Activated CD8-positive, alpha-beta T cell treated with anti-CD3 and anti-CD28 coated beads for 36 hours (primary cell): ENCODE measurements at regions not wholly inside any gene's neighbourhood (a gene's known extent, or its start where the extent isn't known, plus 50 kb on each side); places are given as distances from the start of the nearest gene placed in this dataset.
"Not testable (repeated sequence)": the region's sequence is repeated elsewhere in the genome, so short reads cannot be mapped to it uniquely, and the experiment has no call there.

Experiments
- ATAC-seq: fragments of 200-7000 bp; cut with Tn5 transposase; one replicate; pipeline ENCODE4 v1.10.0; 2021; ENCODE audit warnings: mild to moderate bottlenecking, moderate library complexity
- CTCF ChIA-PET: fragments of 350-600 bp; sonication (Branson Sonifier 250); formaldehyde crosslinking; loops from one replicate; lab custom pipeline; 2021; ENCODE audit warnings: antibody characterized with exemption; lab: Charles Lee
- POLR2A ChIA-PET: fragments of 350-600 bp; sonication (Branson Sonifier 250); formaldehyde crosslinking; loops from one replicate; lab custom pipeline; 2021; ENCODE audit warnings: antibody characterized with exemption; lab: Charles Lee
- DNase-seq: peaks from one replicate; pipeline ENCODE4 v3.0.0-alpha.2; 2020
- H3K27ac Mint-ChIP-seq: one replicate; pipeline ENCODE4 v1.8.0; 2021; ENCODE audit warnings: mild to moderate bottlenecking, mixed read lengths
- H3K27me3 Mint-ChIP-seq: one replicate; pipeline ENCODE4 v1.8.0; 2021; ENCODE audit warnings: mixed read lengths
- H3K36me3 Mint-ChIP-seq: one replicate; pipeline ENCODE4 v1.8.0; 2021; ENCODE audit warnings: low read depth, mixed read lengths
- H3K4me1 Mint-ChIP-seq: one replicate; pipeline ENCODE4 v1.8.0; 2021; ENCODE audit warnings: low read depth, mixed read lengths
- H3K4me3 Mint-ChIP-seq: one replicate; pipeline ENCODE4 v1.8.0; 2021; ENCODE audit warnings: mild to moderate bottlenecking, moderate library complexity, mixed read lengths
- H3K9me3 Mint-ChIP-seq: one replicate; pipeline ENCODE4 v1.8.0; 2021; ENCODE audit warnings: mixed read lengths
- intact Hi-C: fragments of 100-400 bp; cut with micrococcal nuclease; formaldehyde crosslinking; loops from one replicate; pipeline ENCODE4 v1.10.0; 2022
- TF ChIP-seq, protein P1 (sequence below): fragments of 200-600 bp; IDR thresholded peaks from one replicate; pipeline ENCODE4 v1.8.0; 2022; ENCODE audit warnings: antibody characterized with exemption, mild to moderate bottlenecking

DNA sequence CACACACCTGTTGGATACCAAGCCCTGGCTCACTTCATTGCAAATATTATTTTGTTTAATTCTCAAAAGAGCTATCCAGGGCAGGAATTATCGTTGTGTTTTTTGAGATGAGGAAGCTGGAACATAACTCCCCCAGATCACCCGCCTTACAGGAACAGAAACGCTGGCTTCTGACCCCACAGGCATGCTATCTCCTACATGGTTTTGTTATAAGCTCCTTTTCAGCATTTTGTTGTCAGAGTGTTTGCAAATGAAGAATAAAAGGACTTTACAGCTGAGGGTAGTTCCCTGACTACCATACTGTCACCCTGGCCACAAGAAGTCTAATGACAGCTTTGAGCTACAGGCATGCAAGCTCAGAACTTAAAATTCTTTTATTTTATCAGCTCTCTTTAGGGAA lies 62.0 kb upstream of the MRPS9 start:
- Mint-ChIP-seq H3K4me1 (peaks cover 6% of the 10 kb centered on the region), H3K9me3 (no peaks in the 10 kb centered on the region), H3K27me3 (no peaks in the 10 kb centered on the region), H3K4me3 (no peak overlapping the region), H3K27ac (no peak overlapping the region), H3K36me3 (no peaks in the 10 kb centered on the region)
- intact Hi-C loops = no loop called here
- CTCF ChIA-PET = interaction anchor here (1.0 to 1.7 kb wide), 3 partner anchors 8 to 262 kb away, joined by 3 to 7 read pairs (median 4); no protein-coding TSS in a partner anchor
- POLR2A ChIA-PET = no interaction called here
- TF ChIP-seq, protein P1, sequence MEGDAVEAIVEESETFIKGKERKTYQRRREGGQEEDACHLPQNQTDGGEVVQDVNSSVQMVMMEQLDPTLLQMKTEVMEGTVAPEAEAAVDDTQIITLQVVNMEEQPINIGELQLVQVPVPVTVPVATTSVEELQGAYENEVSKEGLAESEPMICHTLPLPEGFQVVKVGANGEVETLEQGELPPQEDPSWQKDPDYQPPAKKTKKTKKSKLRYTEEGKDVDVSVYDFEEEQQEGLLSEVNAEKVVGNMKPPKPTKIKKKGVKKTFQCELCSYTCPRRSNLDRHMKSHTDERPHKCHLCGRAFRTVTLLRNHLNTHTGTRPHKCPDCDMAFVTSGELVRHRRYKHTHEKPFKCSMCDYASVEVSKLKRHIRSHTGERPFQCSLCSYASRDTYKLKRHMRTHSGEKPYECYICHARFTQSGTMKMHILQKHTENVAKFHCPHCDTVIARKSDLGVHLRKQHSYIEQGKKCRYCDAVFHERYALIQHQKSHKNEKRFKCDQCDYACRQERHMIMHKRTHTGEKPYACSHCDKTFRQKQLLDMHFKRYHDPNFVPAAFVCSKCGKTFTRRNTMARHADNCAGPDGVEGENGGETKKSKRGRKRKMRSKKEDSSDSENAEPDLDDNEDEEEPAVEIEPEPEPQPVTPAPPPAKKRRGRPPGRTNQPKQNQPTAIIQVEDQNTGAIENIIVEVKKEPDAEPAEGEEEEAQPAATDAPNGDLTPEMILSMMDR = no peak
- ATAC-seq (no peak), DNase-seq (no peak)

DNA sequence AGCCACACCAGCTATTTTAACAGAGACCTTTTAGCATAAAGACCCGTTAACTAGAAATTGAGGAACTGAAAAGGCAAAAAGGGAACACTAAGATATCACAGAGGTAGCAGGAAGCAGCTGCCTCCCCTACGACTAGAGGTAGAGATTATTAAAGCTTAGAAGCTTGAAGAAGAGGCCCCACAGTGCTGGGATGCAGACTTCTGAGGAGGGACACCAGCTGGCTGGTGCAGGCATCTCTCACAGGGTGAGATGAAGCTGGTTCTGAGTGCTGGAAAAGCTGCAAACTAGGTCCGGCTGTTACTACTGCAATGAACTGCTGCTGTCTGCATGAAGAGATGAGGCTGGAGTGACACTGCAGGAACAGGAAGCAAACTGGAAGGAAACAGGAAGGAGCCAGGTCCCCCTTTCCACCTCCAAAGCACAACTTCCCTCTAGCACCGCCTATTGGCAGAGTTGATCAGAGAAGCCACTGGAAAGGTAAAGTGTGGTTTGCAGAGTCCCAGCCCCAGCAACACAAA lies 61.2 kb upstream of the MRPS9 start:
- Mint-ChIP-seq H3K27me3 (no peaks in the 10 kb centered on the region), H3K27ac (peak overlapping the region; percentile 26), H3K36me3 (no peaks in the 10 kb centered on the region), H3K4me1 (peaks cover 6% of the 10 kb centered on the region), H3K9me3 (no peaks in the 10 kb centered on the region), H3K4me3 (peak overlapping the region; percentile 52)
- ChIA-PET CTCF (interaction anchor here (1.0 to 1.7 kb wide), 3 partner anchors 9 to 261 kb away, joined by 4 to 7 read pairs (median 4); no protein-coding TSS in a partner anchor), POLR2A (no interaction called here)
- TF ChIP-seq, protein P1 = peak; percentile 40
- ATAC-seq = peak; percentile 61
- intact Hi-C loops = no loop called here
- peak; percentile 50 for DNase-seq

DNA sequence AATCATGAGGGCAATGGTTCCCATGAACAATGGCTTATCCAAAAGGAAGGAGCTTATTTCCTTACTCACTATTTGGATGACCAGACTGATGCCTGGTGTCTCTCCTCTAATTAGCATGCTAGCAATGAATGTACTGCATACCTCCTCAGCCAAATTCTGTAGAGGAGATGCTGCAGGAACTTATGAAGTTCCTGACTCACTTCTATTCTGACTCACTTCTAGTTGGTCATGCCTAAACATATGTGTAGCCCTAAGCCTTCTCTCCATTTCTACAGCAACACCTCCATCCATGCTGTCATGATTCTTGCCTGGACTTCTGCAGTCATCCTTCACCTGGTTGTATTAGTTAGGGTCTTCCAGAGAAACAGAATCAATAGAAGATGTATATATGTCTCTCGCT lies 59.9 kb upstream of the MRPS9 start:
- TF ChIP-seq, protein P1 = no peak
- POLR2A ChIA-PET = no interaction called here
- H3K4me3 Mint-ChIP-seq = no peak overlapping the region
- H3K36me3 Mint-ChIP-seq = no peaks in the 10 kb centered on the region
- peaks cover 6% of the 10 kb centered on the region for H3K4me1 Mint-ChIP-seq
- intact Hi-C loops = no loop called here
- CTCF ChIA-PET = no interaction called here
- no peaks in the 10 kb centered on the region for H3K9me3 Mint-ChIP-seq
- DNase-seq (no peak), ATAC-seq (no peak)
- H3K27me3 Mint-ChIP-seq = no peaks in the 10 kb centered on the region
- no peak overlapping the region for H3K27ac Mint-ChIP-seq

DNA sequence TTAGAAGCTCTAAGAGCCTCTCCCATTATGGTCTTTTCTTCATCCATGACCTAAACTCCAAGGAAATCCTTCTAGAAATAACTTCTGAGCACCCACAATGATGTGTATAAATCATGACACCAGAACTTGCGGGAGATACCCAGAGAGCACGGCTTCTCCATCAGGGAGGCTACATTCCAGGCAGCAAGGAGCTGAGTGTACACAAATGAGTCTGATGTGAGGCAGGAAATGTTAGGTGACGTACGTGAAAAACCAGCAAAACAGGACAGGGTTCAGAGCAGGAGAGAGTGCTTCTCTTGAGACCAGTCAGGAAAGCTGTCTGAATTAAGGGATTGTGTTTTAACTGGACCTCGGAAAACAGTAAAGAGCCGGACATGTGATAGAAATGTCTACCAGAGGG lies 58.1 kb upstream of the MRPS9 start:
- H3K4me3 Mint-ChIP-seq, POLR2A ChIA-PET, intact Hi-C loops, DNase-seq, H3K4me1 Mint-ChIP-seq, H3K27me3 Mint-ChIP-seq, H3K9me3 Mint-ChIP-seq, H3K27ac Mint-ChIP-seq, CTCF ChIA-PET, H3K36me3 Mint-ChIP-seq, ATAC-seq: not testable (repeated sequence)

DNA sequence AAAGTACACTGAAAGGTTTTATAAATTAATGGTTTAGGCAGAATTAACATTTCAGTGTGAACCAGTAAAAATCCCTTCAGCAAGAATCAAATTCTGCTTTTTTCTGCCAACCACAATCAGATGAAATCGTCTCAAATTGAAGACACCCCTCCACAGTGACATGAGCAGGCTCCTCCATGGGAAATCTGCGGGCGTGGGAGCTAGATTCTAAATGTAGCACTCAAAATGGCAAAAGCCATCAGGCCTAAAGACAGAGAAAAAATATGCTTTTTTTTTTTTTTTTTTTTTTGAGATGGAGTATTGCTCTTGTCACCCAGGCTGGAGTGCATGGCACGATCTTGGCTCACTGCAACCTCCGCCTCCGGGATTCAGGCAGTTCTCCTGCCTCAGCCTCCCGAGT lies 55.8 kb upstream of the MRPS9 start:
- TF ChIP-seq, protein P1 = no peak
- intact Hi-C loops = no loop called here
- no peak overlapping the region for H3K4me3 Mint-ChIP-seq
- ATAC-seq (no peak), DNase-seq (no peak)
- no peaks in the 10 kb centered on the region for H3K4me1 Mint-ChIP-seq
- peaks cover 5% of the 10 kb centered on the region for H3K27me3 Mint-ChIP-seq
- POLR2A ChIA-PET = interaction anchor here (0.8 kb wide), 1 partner anchor 1769 kb away, joined by 3 read pairs; no protein-coding TSS in a partner anchor
- no peaks in the 10 kb centered on the region for H3K36me3 Mint-ChIP-seq
- CTCF ChIA-PET = interaction anchor here (2.0 kb wide), 1 partner anchor 10 kb away, joined by 6 read pairs; no protein-coding TSS in a partner anchor
- H3K27ac Mint-ChIP-seq = no peak overlapping the region
- H3K9me3 Mint-ChIP-seq = no peaks in the 10 kb centered on the region
